Large intestine (tissue), 3 donors: ENCODE measurements at regions not wholly inside any gene's neighbourhood (a gene's known extent, or its start where the extent isn't known, plus 50 kb on each side); places are given as distances from the start of the nearest gene placed in this dataset.

ENCODE experiments used
- DNase-seq, 2 donors: peaks; one replicate each; pipeline versions ENCODE4 v3.0.0 to v3.0.0-alpha.2; 2013
- H3K27ac ChIP-seq: one replicate; pipeline ENCODE4 v1.5.1; 2013; ENCODE audit warnings: low read length
- H3K27me3 ChIP-seq: 2 replicates; pipeline ENCODE4 v1.6.1; 2013; ENCODE audit warnings: low read length; ENCODE audit not compliant: control insufficient read depth, insufficient read depth
- H3K36me3 ChIP-seq: 2 replicates; pipeline ENCODE4 v1.6.1; 2013; ENCODE audit warnings: low read length; ENCODE audit not compliant: control insufficient read depth, insufficient read depth
- H3K4me1 ChIP-seq: one replicate; pipeline ENCODE4 v1.6.1; 2013; ENCODE audit warnings: low read length; ENCODE audit not compliant: control insufficient read depth, insufficient read depth
- H3K4me3 ChIP-seq: one replicate; pipeline ENCODE4 v1.5.1; 2013; ENCODE audit warnings: low read length
- H3K9me3 ChIP-seq: one replicate; pipeline ENCODE4 v1.6.1; 2013; ENCODE audit warnings: mild to moderate bottlenecking, low read depth, low read length, moderate library complexity; ENCODE audit not compliant: control insufficient read depth
- WGBS: methylation state at CpG from one replicate; pipeline ENCODE4 v1.1.5; 2013; ENCODE audit warnings: low lambda C conversion rate; ENCODE audit not compliant: insufficient coverage; 5-methylcytosine and 5-hydroxymethylcytosine counted together

DNA sequence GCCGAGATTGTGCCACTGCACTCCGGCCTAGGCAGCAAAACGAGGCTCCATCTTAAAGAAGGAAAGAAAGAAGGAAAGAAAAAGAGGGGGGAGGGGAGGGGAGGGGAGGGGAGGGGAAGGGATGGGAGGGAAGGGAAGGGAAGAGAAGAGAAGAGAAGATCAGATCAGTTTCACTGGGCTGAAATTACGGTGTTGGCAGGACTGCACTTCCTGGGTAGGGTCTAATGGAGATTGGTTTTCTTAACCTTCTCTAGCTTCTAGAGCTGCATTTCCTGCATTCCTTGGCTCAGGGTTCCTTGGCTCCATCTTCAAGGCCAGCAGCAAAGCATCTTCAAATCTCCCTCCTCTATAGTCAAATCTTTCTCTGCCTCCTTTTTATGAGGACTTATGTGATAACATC, 349.1 kb upstream of the CRIM1 start:
- no CpG with 5 or more reads among the region's 4 CpGs for WGBS
- Histone ChIP-seq H3K27ac (no peak overlapping the region), H3K9me3 (no peaks in the 10 kb centered on the region), H3K27me3 (no peaks in the 10 kb centered on the region), H3K4me1 (no peaks in the 10 kb centered on the region), H3K36me3 (no peaks in the 10 kb centered on the region), H3K4me3 (no peak overlapping the region)
- DNase-seq, result no peak

DNA sequence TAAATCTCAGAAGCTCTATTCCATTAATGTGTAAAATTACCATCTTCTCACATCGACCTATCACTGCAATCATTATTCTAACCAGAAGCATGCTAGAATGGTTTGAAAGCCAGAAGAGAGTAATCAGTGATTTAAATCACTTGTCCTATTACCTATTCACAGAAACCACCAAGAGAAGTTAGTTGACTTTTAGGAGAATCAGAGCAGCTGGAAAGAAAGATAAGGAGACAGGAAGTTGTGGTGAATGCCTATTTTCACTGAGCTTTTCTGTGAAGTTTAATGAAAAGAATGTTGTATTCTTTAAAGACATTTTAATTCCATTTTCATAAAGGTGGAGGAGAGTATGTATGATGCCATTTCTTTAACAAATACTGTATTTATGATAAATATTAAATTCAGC, 352.6 kb upstream of the CRIM1 start:
- WGBS, result no CpG with 5 or more reads among the region's 1 CpG
- Histone ChIP-seq H3K36me3 (no peaks in the 10 kb centered on the region), H3K4me3 (no peak overlapping the region), H3K4me1 (no peaks in the 10 kb centered on the region), H3K27ac (no peak overlapping the region), H3K27me3 (no peaks in the 10 kb centered on the region), H3K9me3 (no peaks in the 10 kb centered on the region)
- no peak for DNase-seq

DNA sequence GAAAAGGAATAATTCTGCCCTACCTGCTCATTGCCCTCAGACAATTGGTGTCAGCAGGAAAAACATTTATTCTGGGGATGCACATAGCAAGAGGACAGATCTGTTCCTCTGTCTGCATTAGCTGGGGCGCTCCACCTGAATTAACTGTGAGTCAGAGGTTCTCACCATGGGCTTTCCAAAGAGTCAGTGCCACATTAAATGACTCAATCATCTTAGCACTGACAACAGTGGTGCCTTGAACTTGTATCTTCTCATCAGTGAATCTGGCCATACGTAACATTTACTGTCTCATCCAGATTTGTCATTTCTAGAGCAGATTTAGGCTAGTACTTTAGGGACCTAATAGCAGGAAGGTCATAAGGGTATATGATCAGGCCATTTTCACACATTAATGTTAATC, 358.1 kb upstream of the CRIM1 start:
- H3K36me3 ChIP-seq, result no peaks in the 10 kb centered on the region
- H3K9me3 ChIP-seq, result no peaks in the 10 kb centered on the region
- no peaks in the 10 kb centered on the region for H3K4me1 ChIP-seq
- no peak overlapping the region for H3K27ac ChIP-seq
- H3K4me3 ChIP-seq, result no peak overlapping the region
- no CpG with 5 or more reads among the region's 2 CpGs for WGBS
- no peak for DNase-seq
- no peaks in the 10 kb centered on the region for H3K27me3 ChIP-seq

DNA sequence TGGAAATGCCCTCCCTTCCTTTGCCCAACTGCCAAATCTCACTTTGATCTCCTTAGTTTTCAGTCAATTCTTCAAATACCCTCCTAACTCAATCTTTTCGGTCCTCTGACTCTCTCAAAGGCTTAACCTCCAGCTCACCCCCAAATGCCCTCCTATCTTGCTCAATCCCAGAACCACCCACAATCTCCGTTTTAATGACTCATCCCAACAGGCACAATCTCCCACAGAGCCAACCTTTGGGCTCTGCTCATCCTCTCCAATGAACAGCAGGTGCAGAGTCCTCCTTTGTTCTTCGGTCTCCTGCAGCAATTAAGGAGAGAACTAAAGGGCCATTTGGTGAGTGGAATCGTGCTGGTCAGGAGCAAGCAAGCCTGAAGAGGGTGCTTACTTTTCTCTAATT, 366.1 kb upstream of the CRIM1 start:
- H3K36me3 ChIP-seq, result no peaks in the 10 kb centered on the region
- WGBS, result 31% methylated on average over 2 of the region's 4 CpGs
- DNase-seq, result peak; percentile 53 to 84
- H3K4me1 ChIP-seq, result peaks cover 10% of the 10 kb centered on the region
- no peak overlapping the region for H3K4me3 ChIP-seq
- no peak overlapping the region for H3K27ac ChIP-seq
- H3K27me3 ChIP-seq, result no peaks in the 10 kb centered on the region
- no peaks in the 10 kb centered on the region for H3K9me3 ChIP-seq

DNA sequence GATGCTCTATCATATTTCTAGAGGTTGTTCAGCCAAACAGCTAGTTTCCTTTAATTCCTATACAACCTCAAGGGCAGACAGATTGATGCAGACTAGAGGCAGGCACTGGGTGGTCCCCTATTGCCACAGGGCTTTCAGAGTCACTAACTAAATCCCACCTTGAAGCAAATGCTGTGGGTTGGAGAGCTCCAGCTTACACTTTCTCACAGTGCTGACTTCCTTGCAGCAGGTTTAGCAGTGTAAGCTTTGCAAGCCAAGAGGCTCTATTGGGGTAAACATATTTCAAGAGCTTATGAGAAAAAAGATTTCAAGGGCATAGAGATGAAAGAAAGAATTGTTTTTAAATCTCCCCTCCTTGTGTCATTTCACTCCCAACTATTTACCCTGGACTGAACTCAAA, 366.5 kb upstream of the CRIM1 start:
- no peaks in the 10 kb centered on the region for H3K27me3 ChIP-seq

DNA sequence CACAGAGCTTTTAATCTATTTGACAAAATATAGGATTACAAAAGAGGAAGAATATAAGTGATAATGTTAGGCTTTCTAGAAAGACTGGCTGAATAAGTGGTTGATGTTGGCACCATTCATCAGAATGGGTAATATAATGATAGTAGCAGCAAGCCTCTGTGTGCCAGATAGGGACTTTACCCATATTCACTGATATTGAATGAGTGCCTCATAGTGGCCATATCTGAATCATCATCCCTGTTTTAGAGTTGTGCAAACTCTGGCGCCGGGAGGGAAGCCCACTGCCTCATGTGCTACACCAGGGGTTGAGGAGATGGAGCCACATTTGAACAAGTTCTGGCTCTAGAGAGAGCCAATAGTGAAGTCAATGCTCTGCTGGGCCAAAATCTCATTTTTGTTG, 368.7 kb upstream of the CRIM1 start:
- Histone ChIP-seq H3K27me3 (no peaks in the 10 kb centered on the region), H3K36me3 (no peaks in the 10 kb centered on the region), H3K9me3 (no peaks in the 10 kb centered on the region), H3K4me3 (no peak overlapping the region), H3K4me1 (peaks cover 10% of the 10 kb centered on the region), H3K27ac (no peak overlapping the region)
- DNase-seq, result no peak
- no CpG with 5 or more reads among the region's 2 CpGs for whole genome bisulfite sequencing

More for the DNA sequence above, 366.5 kb upstream of the CRIM1 start:
- Histone ChIP-seq H3K36me3 (no peaks in the 10 kb centered on the region), H3K4me3 (no peak overlapping the region), H3K9me3 (no peaks in the 10 kb centered on the region), H3K4me1 (peaks cover 10% of the 10 kb centered on the region), H3K27ac (no peak overlapping the region)
- no peak for DNase-seq

DNA sequence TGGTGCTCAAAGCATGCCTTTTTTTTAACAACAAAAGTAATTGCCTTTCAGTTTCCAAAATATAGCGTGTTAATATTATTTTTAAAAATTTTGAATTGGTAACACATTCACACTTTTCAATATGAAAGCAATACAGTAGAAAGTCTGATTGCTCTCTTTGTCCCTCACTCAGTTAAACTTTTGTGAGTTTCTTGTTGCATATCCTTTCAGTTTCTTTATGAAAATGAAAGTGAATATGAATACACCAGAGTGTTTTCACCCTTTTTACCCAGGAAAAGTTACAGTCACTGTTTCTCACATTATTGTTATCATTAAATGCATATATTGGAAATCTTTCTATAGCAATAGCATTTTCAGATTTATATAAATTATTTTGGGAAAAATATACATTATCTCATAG, 377.4 kb upstream of the CRIM1 start:
- Histone ChIP-seq H3K36me3 (no peaks in the 10 kb centered on the region), H3K27ac (no peak overlapping the region), H3K27me3 (no peaks in the 10 kb centered on the region), H3K9me3 (no peaks in the 10 kb centered on the region), H3K4me3 (no peak overlapping the region), H3K4me1 (no peaks in the 10 kb centered on the region)
- WGBS, result no CpG with 5 or more reads among the region's 1 CpG
- no peak for DNase-seq

DNA sequence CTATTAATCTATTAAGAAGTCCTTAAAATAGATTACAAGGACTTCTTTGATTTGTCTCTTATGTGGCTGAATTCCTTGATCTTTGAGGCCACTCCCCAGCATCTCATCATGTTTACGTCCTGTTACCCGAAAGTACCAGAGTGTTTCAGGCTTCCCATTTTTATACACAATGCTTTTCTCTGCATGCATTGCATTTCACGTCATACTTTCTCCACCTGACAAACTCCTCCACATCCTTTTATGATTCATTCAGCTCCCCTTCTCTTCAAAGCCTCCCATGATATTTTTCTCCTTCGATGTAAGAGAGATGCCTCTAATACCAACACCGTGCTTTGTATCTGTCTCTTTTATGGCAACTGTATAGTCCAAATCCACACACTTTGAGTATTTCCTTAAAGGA, 379.0 kb upstream of the CRIM1 start:
- Histone ChIP-seq H3K36me3 (no peaks in the 10 kb centered on the region), H3K4me1 (no peaks in the 10 kb centered on the region), H3K4me3 (no peak overlapping the region), H3K27ac (no peak overlapping the region), H3K27me3 (no peaks in the 10 kb centered on the region), H3K9me3 (no peaks in the 10 kb centered on the region)
- DNase-seq, result no peak
- WGBS, result 80% methylated on average over 3 of the region's 5 CpGs

DNA sequence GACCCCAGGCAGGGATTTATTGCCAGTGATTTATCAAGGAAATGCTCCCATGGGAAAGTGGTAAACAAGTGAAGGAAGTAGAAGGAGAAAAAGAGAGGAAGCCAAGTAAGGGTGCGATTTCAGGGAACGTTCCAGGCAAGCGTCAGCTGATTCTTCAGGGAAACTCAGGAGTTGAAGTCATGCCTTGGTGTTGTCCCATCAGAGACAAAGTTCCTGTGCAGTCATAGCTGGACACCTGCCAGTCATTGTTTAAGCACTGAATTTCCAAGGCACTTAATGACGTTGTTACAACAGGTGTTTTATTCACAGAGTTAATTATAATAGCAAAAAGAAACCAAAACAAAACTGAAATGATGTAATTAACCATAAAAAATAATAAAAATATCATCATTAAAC, 381.8 kb upstream of the CRIM1 start:
- no peaks in the 10 kb centered on the region for H3K27me3 ChIP-seq
- 50% methylated on average over 2 of the region's 4 CpGs for WGBS
- no peaks in the 10 kb centered on the region for H3K9me3 ChIP-seq
- no peak overlapping the region for H3K4me3 ChIP-seq
- H3K4me1 ChIP-seq, result no peaks in the 10 kb centered on the region
- DNase-seq, result peak; percentile 55 to 88
- peak overlapping the region; percentile 20 for H3K27ac ChIP-seq
- no peaks in the 10 kb centered on the region for H3K36me3 ChIP-seq

DNA sequence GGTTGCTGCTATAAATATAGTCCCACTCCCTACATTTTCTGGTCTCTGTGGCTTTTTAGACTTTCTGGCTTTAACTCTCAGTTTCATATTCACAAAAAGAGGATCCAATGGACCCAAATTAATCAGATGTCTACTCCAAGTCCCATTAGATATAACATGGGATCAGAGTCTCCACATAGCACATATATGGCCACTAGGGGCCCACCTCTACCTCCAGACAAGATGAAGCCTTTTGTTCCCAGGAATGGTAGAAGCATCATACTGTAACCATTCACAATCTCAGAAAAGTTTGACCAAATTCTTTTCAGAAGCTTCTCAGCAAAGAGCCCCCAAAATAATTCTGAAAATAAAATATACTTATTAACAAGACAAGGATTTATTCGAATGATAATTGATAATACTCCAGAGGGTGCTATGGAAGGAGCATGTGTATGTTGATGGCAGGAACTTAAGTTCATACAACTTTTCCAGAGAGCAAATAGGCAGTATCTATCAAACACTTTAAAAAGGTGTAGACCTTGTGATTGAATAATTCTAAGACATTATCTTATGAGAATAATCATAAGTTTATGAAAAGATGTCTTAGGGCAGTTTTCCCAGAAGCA, 382.3 kb upstream of the CRIM1 start:
- no peaks in the 10 kb centered on the region for H3K4me1 ChIP-seq
- peak; percentile 14 to 57 for DNase-seq
- no peaks in the 10 kb centered on the region for H3K36me3 ChIP-seq
- H3K4me3 ChIP-seq, result no peak overlapping the region
- WGBS, result 33% methylated on average over 1 of the region's 1 CpG
- no peaks in the 10 kb centered on the region for H3K27me3 ChIP-seq
- H3K27ac ChIP-seq, result peak overlapping the region; percentile 20
- no peaks in the 10 kb centered on the region for H3K9me3 ChIP-seq

DNA sequence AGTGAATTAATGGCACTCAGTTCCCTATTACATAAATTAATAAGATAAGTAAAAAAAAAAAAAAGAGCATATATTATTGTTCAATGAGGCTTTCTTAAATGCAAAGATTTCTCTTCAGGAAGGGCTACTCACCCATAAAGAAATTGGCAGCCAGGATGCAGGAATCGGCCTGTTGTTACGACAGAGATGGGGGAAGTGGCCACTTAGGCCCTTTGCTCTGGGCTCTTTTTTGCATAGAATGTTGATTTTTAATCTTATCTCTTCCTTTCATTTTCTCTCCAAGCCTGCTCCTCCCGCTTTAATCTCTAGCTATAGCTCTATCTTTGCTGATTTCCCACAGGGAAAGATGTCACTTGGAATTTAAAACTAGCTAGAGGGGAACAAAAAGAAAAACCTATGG, 391.8 kb upstream of the CRIM1 start:
- peaks cover 7% of the 10 kb centered on the region for H3K9me3 ChIP-seq
- no peak overlapping the region for H3K4me3 ChIP-seq
- WGBS, result 80% methylated on average over 1 of the region's 3 CpGs
- no peaks in the 10 kb centered on the region for H3K36me3 ChIP-seq
- no peaks in the 10 kb centered on the region for H3K4me1 ChIP-seq
- no peak for DNase-seq
- no peaks in the 10 kb centered on the region for H3K27me3 ChIP-seq
- no peak overlapping the region for H3K27ac ChIP-seq
